ENCODE measurements at regions not wholly inside any gene's neighbourhood (a gene's known extent, or its start where the extent isn't known, plus 50 kb on each side); places are given as distances from the start of the nearest gene placed in this dataset.

- no peak for DNase-seq
- Histone ChIP-seq H3K4me3 (ENCODE audit: low read length) (no peak overlapping the region), H3K9ac (ENCODE audit: extremely low read depth, low read length, poor library complexity, severe bottlenecking) (no peak overlapping the region), H3K36me3 (ENCODE audit: control insufficient read depth, insufficient read depth, low read length) (no peaks in the 10 kb centered on the region), H3K27me3 (ENCODE audit: control insufficient read depth, insufficient read depth, low read length, poor library complexity, severe bottlenecking) (no peaks in the 10 kb centered on the region), H3K9me3 (ENCODE audit: control insufficient read depth, low read length) (peaks cover 11% of the 10 kb centered on the region), H3K4me1 (ENCODE audit: control insufficient read depth, insufficient read depth, low read length) (no peaks in the 10 kb centered on the region), H3K27ac (ENCODE audit: low read depth, low read length) (no peak overlapping the region)
- no peaks in the 10 kb centered on the region for H3K36me3 Mint-ChIP-seq (ENCODE audit: low read depth)
- no peak for TF ChIP-seq CTCF (conservative IDR thresholded peaks at IDR 0.05)
- WGBS, 2 experiments (ENCODE audit: insufficient coverage in 1 of 2, insufficient read length in 1 of 2) = 100% methylated on average over 1 of the region's 1 CpG; no CpG with 5 or more reads in 1 of the 2 experiments
- no peak overlapping the region for H3K27ac Mint-ChIP-seq
- no peak overlapping the region for H3K4me3 Mint-ChIP-seq
- H3K9me3 Mint-ChIP-seq = peaks cover 12% of the 10 kb centered on the region
- peaks cover 20% of the 10 kb centered on the region for H3K4me1 Mint-ChIP-seq
- peaks cover 6% of the 10 kb centered on the region for H3K27me3 Mint-ChIP-seq (ENCODE audit: insufficient read depth)
These were observed 515.2 kb upstream of the SULF2 start for GRCh38 chr20:48300529-48300928.

- peaks cover 12% of the 10 kb centered on the region for H3K9me3 Mint-ChIP-seq
- no peak overlapping the region for H3K9ac ChIP-seq (ENCODE audit: extremely low read depth, low read length, poor library complexity, severe bottlenecking)
These were observed 513.7 kb upstream of the SULF2 start for GRCh38 chr20:48298851-48299484.

GRCh38 chr20:48298433-48298832, 513.2 kb upstream of the SULF2 start:
- no peak overlapping the region for H3K27ac Mint-ChIP-seq
- H3K9me3 Mint-ChIP-seq = peaks cover 12% of the 10 kb centered on the region
- peak overlapping the region; percentile 8 for H3K4me3 ChIP-seq (ENCODE audit: low read length)
- H3K4me1 Mint-ChIP-seq = peaks cover 36% of the 10 kb centered on the region
- no peak for TF ChIP-seq CTCF (conservative IDR thresholded peaks at IDR 0.05)
- H3K4me1 ChIP-seq (ENCODE audit: control insufficient read depth, insufficient read depth, low read length) = peaks cover 11% of the 10 kb centered on the region
- no peak overlapping the region for H3K4me3 Mint-ChIP-seq
- DNase-seq = no peak
- no peak overlapping the region for H3K27ac ChIP-seq (ENCODE audit: low read depth, low read length)
- H3K9ac ChIP-seq (ENCODE audit: extremely low read depth, low read length, poor library complexity, severe bottlenecking) = no peak overlapping the region
- H3K27me3 ChIP-seq (ENCODE audit: control insufficient read depth, insufficient read depth, low read length, poor library complexity, severe bottlenecking) = no peaks in the 10 kb centered on the region
- H3K27me3 Mint-ChIP-seq (ENCODE audit: insufficient read depth) = peaks cover 6% of the 10 kb centered on the region
- H3K36me3 ChIP-seq (ENCODE audit: control insufficient read depth, insufficient read depth, low read length) = no peaks in the 10 kb centered on the region
- H3K9me3 ChIP-seq (ENCODE audit: control insufficient read depth, low read length) = peaks cover 11% of the 10 kb centered on the region
- no peaks in the 10 kb centered on the region for H3K36me3 Mint-ChIP-seq (ENCODE audit: low read depth)

More at GRCh38 chr20:48298851-48299484, 513.7 kb upstream of the SULF2 start:
- no peaks in the 10 kb centered on the region for H3K36me3 ChIP-seq (ENCODE audit: control insufficient read depth, insufficient read depth, low read length)
- no peak overlapping the region for H3K4me3 Mint-ChIP-seq
- no peaks in the 10 kb centered on the region for H3K36me3 Mint-ChIP-seq (ENCODE audit: low read depth)
- peaks cover 11% of the 10 kb centered on the region for H3K4me1 ChIP-seq (ENCODE audit: control insufficient read depth, insufficient read depth, low read length)
- no peaks in the 10 kb centered on the region for H3K27me3 ChIP-seq (ENCODE audit: control insufficient read depth, insufficient read depth, low read length, poor library complexity, severe bottlenecking)
- H3K27ac Mint-ChIP-seq = peak overlapping the region; percentile 44
- peaks cover 11% of the 10 kb centered on the region for H3K9me3 ChIP-seq (ENCODE audit: control insufficient read depth, low read length)
- H3K27me3 Mint-ChIP-seq (ENCODE audit: insufficient read depth) = peaks cover 6% of the 10 kb centered on the region
- TF ChIP-seq CTCF (conservative IDR thresholded peaks at IDR 0.05) = no peak
- H3K4me3 ChIP-seq (ENCODE audit: low read length) = no peak overlapping the region
- H3K27ac ChIP-seq (ENCODE audit: low read depth, low read length) = no peak overlapping the region
- peak; percentile 45 for DNase-seq
- H3K4me1 Mint-ChIP-seq = peaks cover 34% of the 10 kb centered on the region
- WGBS, 2 experiments (ENCODE audit: insufficient coverage in 1 of 2, insufficient read length in 1 of 2) = 88 to 94% methylated on average over 5 to 7 of the region's 7 CpGs
